Hypothalamus (tissue), 51 donors: ENCODE measurements at regions not wholly inside any gene's neighbourhood (a gene's known extent, or its start where the extent isn't known, plus 50 kb on each side); places are given as distances from the start of the nearest gene placed in this dataset.

Source experiments
- DNase-seq, 51 donors: peaks; one replicate each; lab custom pipeline; 2025; lab: John Stamatoyannopoulos, UW

- DNase-seq: no peak
These were observed 103.9 kb upstream of the PAQR3 start for GRCh38 chr4:79043138-79043537.

- DNase-seq: peak in 1 of 51 donors; percentile 1
These were observed 102.9 kb upstream of the PAQR3 start for GRCh38 chr4:79042079-79042674.

GRCh38 chr4:79034544-79034943, 95.3 kb upstream of the PAQR3 start:
- no peak for DNase-seq

GRCh38 chr4:79030973-79031372, 91.7 kb upstream of the PAQR3 start:
- no peak for DNase-seq

- no peak for DNase-seq
These were observed 88.4 kb upstream of the PAQR3 start for GRCh38 chr4:79027656-79028055.

- no peak for DNase-seq
These were observed 85.9 kb upstream of the PAQR3 start for GRCh38 chr4:79025170-79025569.

- no peak for DNase-seq
These were observed 84.8 kb upstream of the PAQR3 start for GRCh38 chr4:79023799-79024770.

- no peak for DNase-seq
These were observed 83.3 kb upstream of the PAQR3 start for GRCh38 chr4:79022529-79022928.

- DNase-seq: no peak
These were observed 78.2 kb upstream of the PAQR3 start for GRCh38 chr4:79017481-79017880.

GRCh38 chr4:79016878-79017277, 77.6 kb upstream of the PAQR3 start:
- no peak for DNase-seq

GRCh38 chr4:79015411-79015810, 76.2 kb upstream of the PAQR3 start:
- DNase-seq: no peak

- no peak for DNase-seq
These were observed 75.0 kb upstream of the PAQR3 start for GRCh38 chr4:79014230-79014629.

- no peak for DNase-seq
These were observed 74.5 kb upstream of the PAQR3 start for GRCh38 chr4:79013756-79014155.

- no peak for DNase-seq
These were observed 51.9 kb upstream of the PAQR3 start for GRCh38 chr4:78990938-78991810.

GRCh38 chr4:78989697-78990270, 50.5 kb upstream of the PAQR3 start:
- DNase-seq: no peak
